Ammon's horn (tissue), 1 donor: ENCODE measurements at regions not wholly inside any gene's neighbourhood (a gene's known extent, or its start where the extent isn't known, plus 50 kb on each side); places are given as distances from the start of the nearest gene placed in this dataset.

Experiments
- DNase-seq: peaks from one replicate; pipeline ENCODE4 v3.0.0-alpha.2; 2016; ENCODE audit warnings: low spot score

DNA sequence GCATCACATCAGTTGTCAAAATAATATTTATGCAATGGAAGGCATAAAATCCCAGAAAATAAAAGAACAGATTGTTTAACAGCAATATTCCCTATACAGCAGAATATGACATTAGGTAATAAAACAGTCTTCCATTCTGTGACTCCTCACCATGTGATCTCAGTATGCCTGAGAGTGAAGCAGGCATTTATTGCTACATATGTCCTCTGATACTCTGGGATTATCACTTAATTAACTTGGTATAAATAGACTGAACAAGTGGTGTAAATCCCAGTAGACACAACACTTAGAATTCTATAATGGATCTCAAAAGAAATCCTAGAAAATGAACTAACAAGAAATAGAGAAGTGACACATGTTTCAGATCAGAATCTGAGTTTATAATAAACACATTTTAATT, 841.3 kb downstream of the PDHA2 start:
- no peak for DNase-seq

DNA sequence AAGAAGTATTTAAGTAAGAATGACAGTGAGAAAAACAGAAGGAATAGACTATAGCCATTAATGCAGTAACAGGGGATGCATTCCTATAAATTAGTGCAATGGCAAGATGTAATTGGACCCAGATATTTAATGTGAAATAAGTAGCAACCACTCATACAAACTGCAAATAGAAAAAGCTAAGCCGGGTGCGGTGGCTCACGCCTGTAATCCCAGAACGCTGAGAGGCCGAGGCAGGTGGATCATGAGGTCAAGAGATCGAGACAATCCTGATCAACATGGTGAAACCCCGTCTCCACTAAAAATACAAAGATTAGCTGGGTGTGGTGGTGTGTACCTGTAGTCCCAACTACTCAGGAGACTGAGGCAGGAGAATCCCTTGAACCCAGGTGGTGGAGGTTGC, 845.8 kb downstream of the PDHA2 start:
- no peak for DNase-seq

DNA sequence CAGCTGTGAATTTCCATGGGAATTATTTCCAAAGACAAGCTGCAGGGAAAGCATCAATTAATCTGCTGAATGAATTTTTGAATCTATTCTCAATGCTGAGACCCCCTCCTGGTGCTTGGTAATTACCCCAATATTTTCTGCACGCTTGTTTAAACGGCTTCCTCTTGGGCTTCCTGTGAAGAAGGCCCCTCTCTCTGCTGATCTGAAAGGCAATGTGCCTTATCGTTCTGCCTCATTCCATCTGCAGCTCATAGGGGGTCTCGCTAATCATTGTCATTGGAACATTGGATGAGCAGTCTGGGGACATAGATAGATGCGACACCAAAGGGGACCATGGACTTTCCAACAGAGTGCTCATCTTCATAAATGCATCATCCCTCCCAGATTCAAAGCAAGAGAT, 851.6 kb downstream of the PDHA2 start:
- DNase-seq = no peak

DNA sequence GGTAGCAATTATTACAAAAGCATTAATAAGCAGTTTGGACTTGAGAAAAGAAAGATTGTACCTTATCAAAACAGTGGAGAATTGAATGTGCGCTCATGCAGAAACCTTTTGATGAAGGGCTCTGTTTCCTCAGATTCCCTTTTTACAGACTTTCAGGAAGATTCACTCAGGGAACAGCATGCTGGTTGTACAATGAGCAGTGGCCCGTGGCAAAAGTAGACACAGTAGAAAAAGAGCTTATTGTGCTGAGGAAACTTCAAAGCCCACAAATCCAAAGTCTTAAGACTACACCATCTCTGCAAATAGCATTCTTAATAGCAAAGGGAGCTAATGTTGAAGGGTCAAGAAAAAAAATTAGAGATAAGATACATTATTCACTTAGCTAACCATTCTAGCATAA, 858.9 kb downstream of the PDHA2 start:
- no peak for DNase-seq

DNA sequence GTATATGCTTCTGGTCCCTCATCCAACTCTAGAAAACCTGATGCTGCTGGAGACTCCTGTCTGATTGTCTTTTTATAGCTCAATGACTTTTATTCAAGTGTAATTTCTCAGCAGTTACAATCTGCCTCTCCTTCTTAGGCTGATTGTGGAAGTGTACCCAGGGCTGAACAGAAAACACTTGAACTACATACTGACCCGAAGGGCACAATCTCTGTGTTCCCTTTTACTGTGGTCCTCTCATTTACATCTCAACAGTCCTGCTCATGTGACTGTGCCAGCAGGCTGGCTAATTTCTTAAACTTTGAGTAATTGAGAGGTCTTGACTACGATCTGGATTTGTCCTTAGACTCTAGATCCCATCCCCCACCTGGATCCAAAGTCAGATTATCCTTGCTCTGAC, 863.4 kb downstream of the PDHA2 start:
- peak; percentile 2 for DNase-seq

DNA sequence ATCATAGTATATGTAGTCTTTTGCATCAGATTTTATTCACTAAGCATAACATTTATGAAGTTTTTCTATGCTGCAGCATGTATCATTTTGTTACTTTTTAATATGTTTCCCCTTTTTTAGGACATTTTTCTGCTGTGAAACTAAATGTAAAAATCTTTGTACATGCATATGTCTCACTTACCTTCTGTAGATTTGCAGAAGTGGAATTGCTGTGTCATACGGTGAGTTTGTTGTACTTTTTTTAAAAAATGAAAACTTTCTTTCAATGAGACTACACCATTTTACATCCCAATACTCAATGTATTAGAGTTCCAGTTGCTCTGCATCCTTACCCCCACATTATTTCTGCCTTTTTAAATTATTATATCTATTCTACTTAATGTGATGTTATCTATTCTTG, 868.9 kb downstream of the PDHA2 start:
- no peak for DNase-seq

DNA sequence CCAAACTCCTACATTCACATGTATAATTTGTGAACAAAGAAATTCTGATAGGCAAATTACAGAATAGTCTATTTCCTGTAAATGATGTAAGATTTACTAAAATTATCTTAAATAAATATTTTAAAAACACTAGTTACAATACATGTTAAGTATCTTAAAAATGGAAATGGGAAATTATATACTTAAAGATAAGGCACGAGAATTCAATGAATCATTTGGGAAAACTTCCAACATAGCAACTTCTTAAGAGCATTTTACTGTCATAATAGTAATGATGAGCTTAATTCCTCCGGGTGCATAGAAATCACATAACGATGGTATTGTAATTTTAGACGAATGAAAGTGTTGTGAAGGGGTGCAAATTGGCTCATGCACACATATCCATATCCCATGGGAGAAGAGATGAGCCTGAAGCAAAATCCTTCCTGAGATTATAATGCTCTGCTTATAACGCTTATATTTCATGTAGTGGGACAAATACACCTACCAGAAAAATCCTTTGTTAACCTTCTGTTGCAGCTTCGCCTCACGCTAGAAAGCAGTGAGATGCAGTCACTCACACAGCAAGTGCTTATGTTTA, 873.5 kb downstream of the PDHA2 start:
- DNase-seq = no peak

DNA sequence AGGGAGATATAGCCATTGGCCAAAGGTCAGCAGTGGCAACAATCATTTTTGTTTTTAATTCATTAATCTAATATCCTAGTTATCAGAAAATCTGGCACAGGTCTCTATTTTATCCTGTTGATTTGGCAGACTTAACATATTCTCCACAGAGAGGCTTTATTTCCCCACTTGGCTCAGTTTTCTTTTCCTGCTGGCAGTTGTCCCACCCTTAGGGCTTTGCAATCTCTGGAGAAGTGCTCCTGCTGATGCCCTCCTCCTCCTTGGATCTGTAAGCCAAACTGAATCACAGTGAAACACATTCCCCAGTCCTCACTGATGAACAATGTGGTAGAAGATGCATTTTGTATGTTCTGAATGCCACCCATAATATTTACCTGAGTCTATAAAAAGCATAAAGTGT, 889.7 kb downstream of the PDHA2 start:
- DNase-seq = peak; percentile 5

DNA sequence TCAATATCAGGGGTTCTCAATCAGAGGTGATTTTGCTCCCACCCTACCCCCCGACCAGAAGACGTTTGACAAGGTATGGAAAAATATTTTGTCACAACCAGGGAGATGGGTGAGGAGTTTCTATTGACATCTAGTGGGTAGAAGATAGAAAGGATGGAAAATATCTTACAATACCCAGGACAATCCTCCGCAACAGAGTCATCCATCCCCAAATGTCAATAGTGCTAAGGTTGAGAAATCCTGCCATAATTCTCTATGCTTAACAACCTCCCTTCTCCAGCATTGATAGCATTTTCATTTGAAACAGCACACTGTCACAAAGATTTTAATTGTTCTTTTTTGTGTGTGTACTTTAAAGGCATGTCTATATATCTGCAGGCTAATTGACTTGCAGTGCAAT, 890.5 kb downstream of the PDHA2 start:
- no peak for DNase-seq

DNA sequence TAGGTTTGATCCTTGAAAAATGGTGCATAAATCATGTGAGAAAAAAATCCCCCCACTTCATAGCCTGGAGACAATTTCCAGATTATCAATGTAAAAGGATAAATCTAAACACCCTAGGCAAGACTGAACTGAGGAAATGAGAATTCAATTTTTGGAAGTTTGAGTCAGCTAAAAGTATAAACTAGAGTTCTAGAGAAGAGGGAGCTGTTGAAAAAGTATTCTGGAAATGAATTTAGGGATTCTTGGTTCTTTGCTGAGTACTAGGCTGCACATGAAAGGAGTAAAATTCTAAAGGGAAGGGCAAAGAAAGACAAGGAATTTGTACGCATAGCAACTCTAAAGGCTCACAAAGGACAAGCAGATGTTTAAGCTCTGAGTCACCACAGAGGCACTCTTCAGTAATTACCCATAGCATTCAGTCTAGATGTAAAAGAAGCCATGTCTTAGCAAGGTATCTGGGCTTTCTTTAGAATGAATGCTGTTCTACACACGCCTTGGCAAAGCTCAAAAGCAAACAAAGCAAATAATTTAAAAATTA, 896.5 kb downstream of the PDHA2 start:
- no peak for DNase-seq

DNA sequence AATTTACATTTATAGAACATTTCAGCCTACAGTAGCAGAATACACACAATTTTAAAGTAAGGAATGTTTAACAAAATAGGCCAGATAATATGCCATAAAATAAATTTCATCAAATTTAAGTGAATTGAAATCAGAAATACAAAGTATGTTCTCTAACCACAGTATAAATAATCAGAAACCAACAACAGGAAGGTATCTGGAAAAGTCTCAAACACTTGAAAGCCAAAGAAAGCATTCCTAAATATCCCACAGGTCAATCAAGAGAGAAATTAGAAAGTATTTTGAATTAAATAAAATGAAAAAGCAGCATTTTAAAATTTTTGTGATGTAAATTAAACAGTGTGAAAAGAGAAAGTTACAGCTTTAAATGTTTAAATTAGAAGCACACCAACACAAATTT, 899.2 kb downstream of the PDHA2 start:
- DNase-seq = no peak

DNA sequence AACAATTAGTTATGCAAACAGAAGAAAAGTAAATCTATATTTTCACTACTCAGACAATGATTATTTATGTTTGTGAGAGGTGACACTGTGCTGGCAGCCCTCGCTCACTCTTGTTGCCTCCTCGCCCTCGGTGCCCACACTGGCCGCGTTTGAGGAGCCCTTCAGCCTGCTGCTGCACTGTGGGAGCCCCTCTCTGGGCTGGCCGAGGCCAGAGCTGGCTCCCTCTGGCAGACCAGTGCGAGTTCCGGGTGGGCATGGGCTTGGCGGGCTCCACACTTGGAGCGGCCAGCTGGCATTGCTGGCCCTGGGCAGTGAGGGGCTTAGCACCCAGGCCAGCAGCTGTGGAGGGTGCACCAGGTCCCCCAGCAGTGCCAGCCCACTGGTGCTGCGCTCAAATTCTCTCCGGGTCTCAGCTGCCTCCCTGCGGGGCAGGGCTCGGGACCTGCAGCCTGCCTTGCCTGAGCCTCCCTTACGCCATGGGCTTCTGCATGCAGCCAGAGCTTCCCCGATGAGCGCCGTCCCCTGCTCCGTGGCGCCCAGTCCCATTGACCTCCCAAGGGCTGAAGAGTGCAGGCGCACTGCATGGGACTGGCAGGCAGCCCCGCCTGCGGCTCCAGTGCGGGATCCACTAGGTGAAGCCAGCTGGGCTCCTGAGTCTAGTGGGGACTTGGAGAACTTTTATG, 902.6 kb downstream of the PDHA2 start:
- DNase-seq = no peak

DNA sequence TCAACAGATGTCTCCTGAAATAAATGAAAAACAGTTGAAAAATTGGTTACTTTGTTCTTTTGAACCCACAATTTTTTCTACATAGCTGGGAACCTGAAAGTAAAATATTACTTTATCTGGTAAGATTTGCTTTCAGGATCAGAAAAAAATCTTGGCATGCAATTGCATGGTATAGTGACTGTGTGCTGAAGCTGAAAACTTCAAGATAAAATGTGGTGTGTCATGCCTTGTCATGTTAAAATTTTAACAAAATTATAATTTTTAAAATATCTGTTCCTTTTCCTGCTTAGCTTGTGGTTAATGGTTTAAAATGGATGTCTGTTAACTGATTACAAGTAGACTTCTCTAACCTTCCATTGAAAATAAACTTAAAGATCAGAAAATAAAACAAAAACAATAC, 904.8 kb downstream of the PDHA2 start:
- no peak for DNase-seq

DNA sequence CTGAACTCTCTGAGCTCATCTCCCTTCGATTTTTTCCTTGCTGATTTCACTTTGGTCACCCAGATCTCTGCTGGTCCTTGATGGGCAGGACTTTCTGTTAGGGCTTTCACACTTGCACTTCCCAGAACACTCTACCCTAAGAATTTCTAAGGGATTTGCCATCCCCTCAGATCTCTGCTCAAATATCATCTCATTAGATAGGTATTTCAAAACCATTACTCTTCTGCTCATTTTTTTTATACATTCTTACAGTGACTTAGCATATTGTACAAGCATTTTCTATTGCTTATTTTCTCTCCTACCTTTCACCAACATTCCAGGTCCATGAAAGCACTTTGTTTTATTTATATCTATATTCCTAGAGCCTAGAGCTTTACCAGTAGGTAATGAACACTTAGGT, 913.3 kb downstream of the PDHA2 start:
- DNase-seq = no peak

DNA sequence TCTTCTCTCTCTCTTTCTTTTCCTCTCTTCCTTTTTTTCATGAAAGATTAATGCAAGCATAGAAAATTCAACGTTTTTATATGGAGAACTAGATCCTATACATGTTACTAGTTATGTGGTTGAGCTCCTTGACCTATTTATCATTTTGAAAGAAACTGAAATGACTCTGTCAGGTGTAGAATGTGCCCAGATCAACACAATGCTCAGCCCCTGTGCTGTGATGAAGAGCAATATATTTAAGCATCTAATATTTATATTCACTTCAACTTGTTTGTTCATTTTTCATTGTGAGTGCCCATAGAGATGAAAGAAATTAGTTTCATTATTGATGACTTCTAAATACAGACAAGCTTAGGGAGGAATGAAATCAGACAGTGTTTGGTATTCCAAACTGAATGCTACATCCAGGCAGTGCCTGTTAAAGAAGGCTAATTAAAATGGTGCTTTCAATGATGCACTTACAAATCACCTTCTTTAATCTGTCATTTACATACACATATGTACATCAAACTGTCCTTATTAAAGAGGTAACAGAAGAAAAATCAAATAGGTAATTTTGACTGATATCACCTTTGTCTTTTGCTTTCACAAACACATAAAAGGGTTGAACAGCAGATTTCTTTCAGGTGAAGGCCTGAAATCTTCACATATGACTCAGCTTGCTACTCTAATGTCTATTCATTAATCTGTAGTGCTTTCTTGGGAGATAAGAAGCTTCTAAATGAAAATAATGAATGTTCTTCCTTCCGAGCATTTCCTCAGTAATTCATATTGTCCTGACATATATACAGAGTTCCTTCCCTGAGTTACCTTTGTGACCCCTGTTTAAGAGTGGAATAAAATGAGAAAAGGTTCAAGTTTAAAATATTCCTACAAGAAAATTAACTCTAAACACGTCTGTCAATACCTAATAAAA, 915.9 kb downstream of the PDHA2 start:
- no peak for DNase-seq

DNA sequence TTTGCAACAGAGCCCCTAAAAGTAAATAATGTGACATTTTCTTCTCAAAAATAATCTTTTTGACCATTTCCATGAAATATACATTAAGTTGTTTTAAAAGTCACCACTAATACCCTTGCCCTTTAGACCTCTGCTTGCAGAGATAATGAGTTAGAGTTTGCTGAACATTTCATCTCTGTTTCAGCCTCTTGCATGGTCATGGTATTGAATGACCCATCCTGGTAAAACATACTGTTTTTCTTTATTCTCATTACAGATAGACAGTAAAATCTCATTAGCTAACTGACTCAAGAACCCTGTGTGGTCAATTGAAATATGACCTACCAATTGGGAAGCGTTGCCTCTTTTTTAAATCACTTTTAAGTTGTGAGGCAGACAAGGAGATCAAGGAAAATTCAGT, 916.7 kb downstream of the PDHA2 start:
- DNase-seq = no peak

DNA sequence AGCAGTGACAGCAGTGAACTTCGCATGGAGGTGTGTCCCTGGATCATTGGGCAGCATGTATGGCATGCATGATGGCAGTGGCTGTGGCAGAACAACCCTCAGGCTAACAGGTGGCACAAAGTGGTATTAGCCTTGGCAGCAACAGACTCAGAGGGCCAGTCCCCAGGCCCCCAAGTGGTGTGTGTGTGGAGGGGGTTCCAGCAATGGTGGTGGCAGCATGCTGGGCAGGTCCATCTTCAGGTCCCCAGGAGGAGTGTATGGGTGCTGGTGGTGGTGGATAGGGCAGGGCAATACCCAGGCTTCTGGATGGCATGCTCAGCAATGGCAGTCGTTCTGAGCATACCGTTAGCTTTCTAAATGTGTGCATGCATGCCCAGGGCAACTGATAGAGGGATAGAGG, 923.7 kb downstream of the PDHA2 start:
- DNase-seq = no peak

DNA sequence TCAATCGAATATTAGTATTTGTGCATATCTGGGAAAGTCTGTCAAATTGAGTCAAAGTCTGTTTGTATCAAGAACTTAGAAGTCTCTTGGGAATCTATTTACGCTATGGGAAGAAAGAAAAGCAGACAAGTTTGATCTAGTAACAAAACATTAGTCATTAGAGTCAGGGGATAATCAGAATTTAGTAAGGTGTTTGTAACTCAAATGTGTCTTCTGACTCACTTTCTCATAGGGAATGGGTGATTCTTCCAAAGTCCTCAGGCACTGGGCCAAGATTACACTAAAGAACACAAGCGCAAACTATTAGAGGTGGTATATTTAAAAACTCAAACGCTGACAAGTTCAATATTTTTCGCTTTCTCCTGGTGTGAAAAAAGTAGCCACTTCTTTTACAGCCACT, 926.5 kb downstream of the PDHA2 start:
- DNase-seq = no peak

DNA sequence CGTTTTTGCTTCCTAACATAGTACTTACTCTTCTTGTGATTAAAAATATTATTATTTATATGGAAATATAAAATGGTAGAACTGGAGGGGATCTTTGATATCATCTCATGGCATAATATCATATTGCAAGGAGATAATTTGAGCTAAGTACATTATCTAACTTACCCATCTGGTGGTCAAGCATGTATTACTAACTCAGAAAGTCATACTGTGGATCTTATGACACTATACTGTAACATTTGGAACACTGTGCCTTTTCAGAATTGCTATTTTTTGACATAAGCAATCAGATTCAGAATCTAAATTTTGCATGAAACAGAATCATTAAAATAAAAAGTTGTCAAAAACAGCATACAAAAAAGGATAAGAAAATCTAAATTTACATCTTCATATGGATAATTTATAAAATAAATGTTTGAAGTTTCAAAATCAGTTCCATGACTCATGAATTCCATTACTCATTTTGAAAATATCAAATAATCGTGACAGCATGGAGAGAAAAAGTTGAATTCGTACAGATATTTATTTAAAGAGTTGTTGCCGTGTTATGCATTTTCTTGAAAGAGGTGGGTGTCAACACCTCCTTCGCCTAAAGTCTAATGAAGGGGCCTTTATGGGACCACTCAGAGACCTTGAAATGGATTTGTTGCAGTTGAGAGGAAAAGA, 928.1 kb downstream of the PDHA2 start:
- DNase-seq = no peak

DNA sequence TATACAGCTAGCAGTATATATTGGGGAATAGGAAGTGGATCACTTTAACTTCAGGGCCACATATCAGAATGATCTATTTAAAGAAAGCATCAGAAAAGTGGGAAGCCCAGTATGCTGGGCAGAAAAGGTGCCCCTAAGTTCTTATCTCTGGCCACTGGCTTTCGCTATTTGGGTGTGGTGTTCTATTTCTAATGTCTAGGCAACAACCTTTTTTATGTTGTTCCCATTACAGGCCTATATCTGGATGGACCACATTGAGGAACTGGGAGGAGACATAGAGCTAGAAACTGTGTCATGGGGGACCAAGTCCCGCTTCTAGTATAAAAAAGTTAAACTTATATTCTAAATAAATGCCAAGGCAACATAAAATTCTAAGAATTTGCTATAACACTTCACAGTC, 935.6 kb downstream of the PDHA2 start:
- no peak for DNase-seq

DNA sequence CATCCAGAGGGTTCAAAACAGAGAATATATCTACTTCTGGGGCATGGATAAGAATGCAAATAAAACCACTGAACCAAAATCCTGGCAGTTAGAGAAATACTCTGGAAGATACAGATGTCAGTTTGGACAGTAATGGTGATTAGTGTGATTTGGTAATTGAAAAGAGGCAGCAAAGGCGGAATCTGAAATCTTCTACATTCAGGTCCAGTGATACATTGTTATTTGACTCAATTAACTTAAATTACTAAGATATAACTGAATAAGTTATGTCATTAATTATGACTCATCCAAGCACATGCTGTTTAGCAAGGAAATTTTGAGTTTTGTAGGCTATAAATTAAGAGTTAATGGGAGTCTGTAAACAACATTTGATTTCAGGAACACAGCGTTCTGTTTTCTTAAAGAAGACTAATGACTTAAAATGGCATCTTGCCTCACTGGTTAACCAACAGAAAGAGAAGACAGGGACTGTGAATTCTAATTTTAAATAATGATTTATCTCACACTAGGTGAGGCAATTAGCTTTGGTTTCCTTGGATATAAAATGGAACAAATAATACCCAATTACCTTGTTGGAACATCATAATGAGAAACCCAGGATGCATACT, 937.1 kb downstream of the PDHA2 start:
- no peak for DNase-seq

DNA sequence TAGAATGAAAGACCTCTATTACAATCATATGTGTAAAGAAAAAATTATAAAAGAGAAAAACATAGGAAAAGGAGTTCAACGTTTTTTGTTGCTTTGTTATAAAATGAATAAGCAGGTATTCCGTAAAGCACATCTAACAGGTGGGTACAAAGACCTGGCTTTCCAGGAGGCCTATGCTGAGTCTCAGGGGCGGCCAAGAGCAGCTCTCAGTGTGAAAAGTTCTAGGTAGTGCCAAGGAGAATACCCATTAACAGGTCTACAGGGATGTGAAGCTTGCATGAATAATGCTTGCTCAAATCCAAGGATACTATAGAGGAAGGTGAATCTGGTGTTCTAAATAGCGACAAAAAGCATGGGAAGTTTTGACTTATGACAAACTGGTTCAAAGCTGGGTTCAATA, 944.4 kb downstream of the PDHA2 start:
- no peak for DNase-seq
